NCI-H146 treated with DMSO at 0.1 percent for 48 hours (cell line): ENCODE measurements at regions not wholly inside any gene's neighbourhood (a gene's known extent, or its start where the extent isn't known, plus 50 kb on each side); places are given as distances from the start of the nearest gene placed in this dataset.
"Not testable (repeated sequence)": the region's sequence is repeated elsewhere in the genome, so short reads cannot be mapped to it uniquely, and the experiment has no call there.

Source experiments
- DNase-seq: peaks from one replicate; lab custom pipeline; 2025; ENCODE audit not compliant: unreplicated experiment; lab: John Stamatoyannopoulos, UW

DNA sequence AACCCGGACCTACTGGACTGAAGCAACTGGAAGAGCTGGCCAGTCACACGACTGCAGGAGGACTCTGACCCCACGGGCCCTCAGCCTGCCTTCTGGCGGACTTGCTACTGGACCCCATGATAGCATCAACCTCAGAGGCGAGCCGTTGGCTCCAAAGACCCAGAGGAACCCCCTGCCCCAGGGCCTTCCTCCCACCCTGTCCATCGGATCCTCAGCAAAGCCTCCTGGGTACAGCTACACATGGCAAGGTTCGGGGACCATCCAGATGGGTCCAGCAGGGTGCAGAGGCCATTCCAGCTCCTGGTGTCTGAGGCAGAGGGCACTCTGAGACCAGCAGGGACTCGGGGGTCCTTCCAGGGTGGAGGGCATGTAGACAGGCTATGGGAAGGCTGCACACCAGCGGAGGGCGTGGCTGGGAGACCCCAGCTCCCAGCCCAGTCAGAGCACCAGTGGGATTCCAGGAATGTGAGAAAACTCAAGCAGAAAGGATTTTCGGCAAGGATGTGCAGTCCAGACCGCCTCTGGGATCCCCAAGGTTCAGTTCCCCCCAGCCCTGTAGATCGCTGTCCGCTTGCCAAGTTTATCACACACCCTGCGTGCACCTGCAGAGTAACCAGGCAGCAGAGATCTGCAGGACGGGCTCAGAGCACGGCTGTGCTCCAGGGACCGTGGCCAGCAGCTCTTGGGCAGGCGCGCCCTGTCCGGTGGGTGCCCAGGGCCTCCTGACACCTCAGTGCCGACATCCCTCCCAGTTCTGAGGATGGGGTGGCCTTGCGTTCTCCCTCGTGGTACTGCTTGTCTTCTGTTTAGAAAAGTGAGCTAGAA lies 89.8 kb upstream of the PPP2R2D start:
- DNase-seq: no peak

DNA sequence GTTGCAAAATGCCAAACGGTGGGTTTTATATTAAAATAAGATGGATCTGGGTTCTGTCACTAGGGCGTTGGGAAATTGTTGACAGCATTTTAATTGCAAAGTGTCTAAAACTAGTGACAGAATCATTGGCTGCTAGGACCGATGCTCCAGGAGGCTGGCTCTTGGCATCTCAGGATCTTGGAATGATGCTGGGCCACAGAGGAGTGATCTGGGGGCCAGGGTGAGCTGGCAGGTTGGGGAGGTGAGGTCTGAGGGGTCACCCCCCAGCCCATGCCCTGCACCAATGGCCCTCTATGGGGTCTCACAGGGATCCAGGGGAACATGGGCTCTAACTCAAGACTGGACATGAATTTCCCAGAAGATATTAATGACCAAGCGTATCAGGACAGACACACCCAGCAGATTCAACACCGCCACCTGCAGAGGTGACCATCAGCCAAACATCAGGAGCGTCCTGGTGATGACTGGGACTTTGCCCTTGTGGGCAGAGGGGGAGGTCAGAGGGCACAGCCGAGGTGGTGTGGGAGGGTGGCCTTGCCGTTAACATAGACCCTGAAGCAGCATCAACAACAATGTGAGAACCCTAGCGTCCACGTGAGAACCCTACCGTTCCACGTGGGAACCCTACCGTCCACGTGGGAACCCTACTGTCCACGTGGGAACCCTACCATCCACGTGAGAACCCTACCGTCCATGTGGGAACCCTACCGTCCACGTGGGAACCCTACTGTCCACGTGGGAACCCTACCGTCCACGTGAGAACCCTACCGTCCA lies 89.0 kb upstream of the PPP2R2D start:
- no peak for DNase-seq

DNA sequence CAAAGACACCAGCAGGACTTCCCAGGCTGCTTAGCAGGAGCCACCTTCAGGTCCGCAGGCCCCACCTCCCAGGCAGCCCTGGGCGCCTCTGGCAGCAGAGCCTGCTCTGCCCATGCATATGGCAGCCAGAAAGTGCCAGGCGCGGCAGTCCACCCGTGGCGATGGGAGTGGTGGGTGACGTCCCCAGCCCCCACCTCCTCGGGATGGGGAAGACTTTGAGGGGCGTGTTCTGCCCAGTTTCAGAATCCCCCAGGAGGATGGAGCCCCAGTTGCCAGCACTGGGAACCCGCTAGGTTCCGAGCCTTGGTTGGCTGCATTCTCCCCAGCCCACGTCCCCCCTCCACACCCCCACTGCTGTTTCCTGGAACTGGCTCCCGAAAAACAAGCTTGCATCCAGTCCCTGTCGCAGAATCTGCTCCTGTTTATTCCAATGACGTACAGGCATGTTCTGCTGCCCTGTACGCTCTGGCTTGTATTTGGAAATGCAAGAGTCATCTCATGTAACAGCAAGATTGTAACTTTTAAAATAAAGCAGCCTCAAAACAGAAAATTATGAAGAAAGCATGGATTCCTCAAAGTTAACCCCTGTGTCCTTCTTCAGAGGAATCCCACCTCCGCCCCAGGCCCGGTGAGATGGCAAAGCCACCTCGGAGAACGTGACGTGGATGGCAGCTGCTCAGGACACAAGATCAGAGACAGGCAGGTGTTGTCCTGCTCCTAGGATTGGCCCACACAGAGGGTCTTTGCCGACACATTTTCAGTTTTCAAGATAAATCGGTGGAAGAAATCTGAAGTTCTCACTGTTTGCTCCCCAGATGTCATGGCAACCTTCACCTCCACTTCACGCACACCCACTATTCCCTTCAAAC lies 87.8 kb upstream of the PPP2R2D start:
- DNase-seq: no peak

DNA sequence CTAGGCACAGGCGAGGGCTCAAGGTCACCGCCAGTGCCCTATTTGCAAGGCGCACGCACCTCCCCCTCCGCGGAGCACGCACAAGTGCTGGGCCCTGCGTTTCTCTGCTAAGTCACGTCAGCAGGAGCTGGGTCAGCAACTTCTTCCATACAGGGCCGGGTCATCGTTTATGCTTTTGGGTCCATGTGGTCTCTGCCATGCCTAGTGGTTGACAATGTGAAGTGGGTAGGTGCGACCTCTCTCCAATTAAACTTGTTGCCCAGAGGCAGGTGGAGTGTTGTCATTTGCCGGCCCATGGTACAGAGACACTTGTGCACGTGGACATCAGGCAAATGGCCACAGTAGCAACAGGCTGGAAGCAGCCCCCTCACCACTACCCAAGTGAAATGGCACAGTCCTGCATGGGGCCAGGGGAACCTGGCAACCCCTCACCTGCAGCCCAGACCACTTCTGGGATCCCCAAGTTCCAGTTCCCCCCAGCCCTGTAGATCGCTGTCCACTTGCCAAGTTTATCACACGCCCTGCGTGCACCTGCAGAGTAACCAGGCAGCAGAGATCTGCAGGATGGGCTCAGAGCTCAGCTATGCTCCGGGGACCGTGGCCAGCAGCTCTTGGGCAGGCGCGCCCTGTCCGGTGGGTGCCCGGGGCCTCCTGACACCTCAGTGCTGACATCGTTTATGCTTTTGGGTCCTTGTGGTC lies 86.1 kb upstream of the PPP2R2D start:
- no peak for DNase-seq

DNA sequence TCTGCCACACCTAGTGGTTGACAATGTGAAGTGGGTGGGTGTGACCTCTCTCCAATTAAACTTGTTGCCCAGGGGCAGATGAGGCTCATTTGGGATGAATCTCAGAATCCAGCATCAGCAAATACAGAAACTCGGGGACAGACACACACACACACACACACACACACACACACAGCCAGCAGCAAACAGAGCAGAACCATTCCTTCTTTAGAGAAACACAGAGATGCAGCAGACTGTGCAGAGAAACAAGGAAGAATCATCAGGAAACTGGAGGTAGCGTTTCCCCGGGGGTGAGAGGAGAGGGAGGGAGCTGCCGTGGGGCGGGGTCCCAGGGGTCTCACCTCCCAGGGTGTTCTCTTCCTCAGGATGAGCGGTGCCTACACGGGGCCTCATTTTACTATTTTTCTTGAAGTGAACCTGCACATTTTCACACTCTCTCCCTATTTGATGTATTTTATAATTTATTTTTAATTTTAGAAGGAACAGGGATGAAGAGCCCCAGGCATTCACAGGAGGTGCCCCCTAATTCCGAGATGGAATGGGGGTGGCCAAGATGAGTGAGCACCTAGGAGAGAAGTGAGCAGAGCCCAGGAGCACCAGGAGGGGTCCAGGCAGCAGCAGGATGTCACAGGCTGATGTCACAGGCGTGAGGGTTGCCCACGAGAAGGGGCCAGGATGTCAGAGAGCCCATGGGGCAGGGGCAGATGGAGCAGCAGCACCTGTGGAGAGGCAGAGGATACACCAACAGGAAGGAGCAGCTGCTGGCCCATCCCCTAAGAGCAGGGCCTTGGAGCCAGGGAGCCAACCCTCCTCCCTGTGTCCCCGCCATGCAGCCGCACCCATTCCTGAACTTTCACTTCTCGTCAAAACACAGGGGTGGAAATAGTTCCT lies 85.3 kb upstream of the PPP2R2D start:
- no peak for DNase-seq

DNA sequence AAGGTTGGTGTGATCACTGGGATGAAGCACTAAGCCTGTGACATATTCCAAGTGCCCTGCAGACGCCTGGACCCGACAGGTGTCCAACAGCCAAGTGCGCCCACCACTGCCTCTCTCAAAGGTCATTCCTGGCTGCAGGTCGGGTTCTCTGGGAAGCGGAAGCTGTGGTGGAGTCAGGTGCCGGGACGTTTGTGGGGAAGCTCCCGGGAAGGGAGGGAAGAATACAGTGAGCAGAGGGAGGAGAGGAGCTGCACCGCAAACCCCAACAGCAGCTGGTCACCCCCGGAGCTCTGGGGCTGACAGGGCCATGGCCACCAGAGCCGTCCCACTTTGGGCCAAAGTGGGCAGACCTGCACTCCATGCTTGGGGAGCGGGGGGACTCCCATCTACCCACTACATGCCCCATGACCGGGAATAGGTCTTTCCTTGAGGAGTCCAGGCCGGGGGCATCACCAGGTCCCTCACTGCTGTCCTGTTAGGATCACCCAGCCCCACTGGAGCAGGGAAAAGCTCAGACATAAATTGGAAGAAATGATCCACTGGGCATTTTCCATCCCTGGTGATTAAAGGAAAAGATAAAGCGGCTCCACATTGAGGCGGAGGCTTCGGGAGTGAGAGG lies 84.5 kb upstream of the PPP2R2D start:
- no peak for DNase-seq

DNA sequence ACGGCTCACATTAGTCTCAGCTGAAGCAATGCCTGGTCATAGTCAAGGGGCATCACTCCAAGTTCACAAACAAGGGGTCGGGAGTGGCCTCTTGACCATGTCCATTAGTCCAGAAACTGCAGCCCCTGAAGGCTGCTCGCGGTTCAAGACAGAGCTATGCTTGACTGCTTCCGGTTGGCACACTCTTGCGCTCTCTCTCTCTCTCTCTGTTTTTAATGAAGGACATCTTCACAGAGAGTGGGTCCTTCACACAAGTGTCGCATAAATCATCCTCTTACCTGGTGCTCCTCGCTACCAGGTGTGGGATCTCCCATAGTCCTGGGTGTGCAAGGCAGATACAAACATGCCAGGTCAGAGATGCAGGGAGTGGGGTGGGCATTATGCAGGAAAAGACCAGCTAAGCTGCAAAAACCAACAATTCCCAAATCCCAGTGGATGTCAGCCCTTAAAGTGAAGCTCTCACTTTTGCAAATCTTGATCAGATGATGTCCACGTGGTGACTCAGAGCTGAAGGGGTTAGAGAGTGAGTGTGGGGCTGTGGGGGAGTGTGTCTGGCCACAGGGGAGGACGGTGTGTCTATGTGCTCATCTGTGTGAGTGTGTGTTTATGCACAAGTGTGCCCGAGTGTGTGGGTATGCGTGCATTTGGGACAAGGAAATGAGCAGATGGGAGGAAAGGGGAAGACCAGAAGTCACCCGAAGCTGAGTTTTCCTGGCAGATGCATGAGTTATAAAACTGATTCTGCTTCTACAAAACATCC lies 83.7 kb upstream of the PPP2R2D start:
- no peak for DNase-seq

DNA sequence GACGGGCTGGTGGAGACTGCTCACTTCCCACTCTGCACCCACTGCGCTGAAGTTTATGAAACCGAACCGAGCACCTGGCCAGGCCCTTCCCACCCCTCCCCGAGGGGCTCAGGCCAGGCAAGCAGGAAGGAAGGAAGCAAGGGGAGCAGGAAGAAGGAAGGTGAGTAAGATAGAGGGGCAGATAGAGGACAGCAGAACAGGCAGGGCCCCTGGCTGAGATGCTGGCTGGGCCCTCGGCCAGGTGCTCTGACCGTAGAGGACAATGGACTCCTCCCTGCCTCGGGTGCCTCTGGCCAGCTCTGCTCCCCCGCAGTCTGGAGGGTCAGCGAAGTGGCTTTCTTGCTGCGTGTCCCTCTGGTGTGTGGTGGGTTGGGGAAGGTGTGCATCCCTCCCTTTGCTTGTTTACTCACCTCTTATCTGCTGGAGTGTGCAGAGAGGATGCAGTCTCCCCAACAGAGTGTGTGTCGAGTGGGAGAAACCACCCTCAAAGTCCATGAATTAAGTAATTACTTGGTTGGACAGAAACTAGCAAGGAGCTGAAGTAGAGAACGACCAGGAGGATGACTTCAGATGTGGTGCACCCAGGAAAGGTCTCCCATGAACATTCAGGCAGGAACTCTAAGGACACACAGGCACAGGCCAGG lies 82.8 kb upstream of the PPP2R2D start:
- no peak for DNase-seq

DNA sequence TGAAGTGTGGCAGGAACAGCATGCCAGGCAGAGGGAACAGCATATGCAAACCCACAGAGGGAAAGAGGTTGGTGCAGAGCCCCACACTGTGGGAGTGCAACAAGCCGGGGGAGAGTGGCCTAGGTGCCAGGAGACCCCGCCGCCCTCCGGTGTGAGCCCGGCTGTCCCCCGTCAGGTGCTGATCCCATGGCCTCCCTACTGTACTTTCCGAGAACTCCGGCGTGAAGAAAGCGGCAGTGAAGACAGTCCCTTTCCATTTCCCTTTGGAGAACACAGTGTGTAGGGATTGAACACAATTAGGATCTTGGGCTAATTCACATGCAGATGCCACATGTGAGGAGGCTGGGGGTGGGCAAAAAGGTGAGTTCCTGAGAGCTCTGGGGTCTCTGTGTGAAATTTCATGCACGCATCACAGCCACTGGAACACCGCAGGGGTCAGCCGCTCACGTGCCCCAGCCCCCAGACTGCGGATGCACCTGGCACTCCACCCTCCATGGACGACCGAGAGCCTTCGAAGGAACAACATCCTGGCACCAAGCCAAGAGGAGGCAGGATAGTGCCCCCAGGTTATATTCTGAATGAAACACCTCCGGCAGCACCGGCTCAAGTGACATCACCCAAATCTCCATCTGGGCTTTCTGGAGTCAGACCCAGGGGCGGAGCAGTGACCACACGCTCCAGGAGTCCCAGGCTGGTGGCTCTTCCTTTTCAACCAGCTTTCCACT lies 82.1 kb upstream of the PPP2R2D start:
- peak; percentile 23 for DNase-seq

DNA sequence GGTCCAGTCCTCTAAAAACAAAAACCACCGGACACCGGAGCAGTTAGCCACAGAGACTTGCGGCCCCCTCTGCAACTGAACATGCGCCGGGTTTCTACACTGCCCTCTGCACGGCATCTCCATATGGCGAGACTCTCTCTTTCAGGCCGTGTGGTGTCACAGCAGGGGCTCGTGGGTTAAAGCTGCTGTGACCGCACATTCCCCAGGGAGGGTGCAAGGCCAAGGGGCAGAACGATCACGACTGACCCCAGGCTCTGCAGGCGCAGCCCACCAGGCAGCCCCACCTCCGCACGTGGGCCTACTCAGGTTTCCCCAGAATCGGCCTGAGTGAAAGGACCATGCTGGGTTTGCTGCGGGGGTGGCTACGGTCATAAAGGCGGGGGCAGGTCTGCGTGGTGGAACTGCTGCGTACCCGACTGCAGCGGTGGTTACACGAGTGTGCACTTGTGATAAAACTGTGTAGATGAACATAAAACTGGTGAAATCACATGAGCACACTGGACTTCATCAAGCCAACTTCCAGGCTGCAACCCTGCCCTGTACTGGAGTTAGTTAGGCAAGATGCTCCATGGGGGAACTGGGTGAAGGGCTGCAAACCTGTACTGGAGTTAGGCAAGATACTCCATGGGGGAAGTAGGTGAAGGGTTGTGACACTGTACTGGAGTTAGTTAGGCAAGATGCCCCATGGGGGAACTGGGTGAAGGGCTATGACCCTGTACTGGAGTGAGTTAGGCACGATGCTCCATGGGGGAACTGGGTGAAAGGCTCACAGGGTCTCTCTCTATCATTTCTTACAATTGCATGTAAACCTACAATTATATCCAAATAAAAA lies 81.4 kb upstream of the PPP2R2D start:
- no peak for DNase-seq

DNA sequence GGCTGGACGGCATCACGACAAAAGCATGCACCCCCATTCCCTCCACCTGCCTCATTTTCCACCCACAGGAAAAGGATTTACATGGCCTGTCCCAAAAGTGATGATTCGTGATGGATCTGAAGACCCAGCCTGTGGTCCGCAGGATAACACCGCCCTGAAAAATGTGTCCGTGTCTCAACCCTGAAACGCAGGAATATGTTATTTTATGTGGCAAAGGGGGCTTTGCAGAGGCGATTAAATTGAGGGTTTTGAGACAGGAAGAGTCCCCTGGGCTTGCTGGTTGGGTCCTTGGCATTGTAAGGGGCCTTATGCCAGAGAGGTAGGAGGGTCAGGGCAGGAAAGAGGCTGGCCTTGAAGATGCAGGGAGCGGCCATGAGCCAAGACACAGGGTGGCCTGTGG lies 80.2 kb upstream of the PPP2R2D start:
- no peak for DNase-seq

DNA sequence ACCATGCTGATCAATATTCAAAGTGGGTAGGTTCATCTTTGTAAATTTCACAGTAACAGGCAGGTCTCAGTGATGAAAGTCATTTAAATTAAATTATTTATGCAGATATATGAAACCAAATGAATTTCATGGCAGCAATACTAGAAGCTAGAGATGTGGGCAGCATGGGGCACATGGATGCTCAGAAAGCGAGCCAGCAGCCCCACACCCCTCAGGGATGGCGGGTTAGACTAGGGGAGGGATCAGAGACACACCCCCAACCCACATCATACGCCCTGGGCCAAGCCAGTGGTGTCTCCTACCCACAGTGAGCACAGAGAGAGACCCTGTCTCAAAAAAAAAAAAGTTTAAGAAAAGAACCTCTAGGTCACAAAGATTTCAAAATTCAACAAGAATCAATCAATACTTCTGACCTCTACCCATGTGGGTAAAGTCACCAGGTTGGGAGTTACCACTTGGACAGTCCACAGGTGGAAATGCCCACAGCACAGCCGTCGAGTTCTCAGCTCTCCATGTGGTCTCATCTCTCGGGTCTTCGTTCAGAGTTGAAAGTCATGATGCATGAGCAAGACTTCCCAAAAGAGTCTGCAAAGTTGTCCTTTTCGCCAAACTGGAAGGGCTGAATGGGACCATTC lies 79.3 kb upstream of the PPP2R2D start:
- DNase-seq: no peak

DNA sequence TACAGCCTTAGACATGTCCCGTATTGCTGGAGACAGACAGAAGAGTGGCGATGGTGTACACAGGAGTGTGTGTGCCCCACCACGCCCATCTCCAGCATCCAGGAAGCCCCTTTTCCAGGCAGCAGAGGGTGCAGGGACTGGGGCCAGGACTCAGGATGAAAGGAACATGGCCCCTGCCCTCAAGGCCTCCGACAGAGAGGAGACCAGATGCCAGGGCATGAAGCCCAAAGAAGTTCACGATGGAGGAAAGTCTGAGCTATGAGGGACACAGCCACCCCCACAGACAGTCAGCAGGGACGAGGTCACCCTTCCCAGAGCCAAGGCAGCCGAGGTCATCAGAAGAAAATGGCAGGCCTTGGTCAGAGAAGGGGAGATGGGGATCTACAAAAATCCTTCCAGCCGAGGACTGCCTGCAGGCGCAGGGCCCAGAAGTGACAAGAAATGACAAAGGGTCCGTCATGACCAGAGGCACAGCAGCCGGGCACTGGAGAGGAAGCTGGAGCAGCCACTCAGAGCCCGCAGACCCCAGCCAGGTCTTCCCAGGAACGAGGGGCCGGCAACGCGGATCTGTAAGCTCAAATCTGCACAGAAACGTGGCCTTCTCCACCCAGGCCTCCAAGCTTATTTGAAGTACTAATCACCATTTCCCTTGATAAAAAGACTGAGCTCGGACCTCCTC lies 78.7 kb upstream of the PPP2R2D start:
- DNase-seq: no peak

DNA sequence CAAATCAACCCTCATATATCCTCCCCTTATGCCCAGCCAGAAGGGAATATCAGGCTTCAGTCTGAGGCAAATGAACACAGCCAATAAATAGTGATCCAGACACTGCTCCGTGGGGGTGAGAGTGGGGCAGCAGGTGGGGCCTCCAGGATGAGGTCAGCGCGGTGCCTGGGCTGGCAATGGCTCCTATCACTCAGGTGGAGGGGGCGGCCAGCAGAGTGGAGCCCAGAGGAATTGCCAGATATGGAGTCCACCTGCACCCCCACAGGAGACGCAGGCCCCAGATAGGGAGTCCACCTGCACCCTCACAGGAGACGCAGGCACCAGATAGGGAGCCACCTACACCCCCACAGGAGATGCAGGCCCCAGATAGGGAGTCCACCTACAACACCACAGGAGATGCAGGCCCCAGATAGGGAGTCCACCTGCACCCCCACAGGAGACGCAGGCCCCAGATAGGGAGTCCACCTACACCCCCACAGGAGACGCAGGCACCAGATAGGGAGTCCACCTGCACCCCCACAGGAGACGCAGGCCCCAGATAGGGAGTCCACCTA lies 78.0 kb upstream of the PPP2R2D start:
- DNase-seq: no peak

DNA sequence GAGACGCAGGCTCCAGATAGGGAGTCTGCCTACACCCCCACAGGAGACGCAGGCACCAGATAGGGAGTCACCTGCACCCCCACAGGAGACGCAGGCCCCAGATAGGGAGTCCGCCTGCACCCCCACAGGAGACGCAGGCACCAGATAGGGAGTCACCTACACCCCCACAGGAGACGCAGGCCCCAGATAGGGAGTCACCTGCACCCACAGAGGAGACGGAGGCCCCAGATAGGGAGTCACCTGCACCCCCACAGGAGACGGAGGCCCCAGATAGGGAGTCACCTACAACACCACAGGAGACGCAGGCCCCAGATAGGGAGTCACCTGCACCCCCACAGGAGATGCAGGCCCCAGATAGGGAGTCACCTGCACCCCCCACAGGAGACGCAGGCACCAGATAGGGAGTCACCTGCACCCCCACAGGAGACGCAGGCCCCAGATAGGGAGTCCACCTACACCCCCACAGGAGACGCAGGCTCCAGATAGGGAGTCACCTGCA lies 77.2 kb upstream of the PPP2R2D start:
- DNase-seq: not testable (repeated sequence)
